ENCODE measurements at regions not wholly inside any gene's neighbourhood (a gene's known extent, or its start where the extent isn't known, plus 50 kb on each side); places are given as distances from the start of the nearest gene placed in this dataset.

- TF ChIP-seq CTCF (IDR thresholded peaks at IDR 0.05): no peak
- no peak for ATAC-seq (ENCODE audit: poor library complexity)
- H3K9me3 ChIP-seq (ENCODE audit: control insufficient read depth in 1 of 2, insufficient read depth in 1 of 2, low read length in 2 of 2): peaks cover 0 to 4% of the 10 kb centered on the region in 2 experiments
- Mint-ChIP-seq H3K27ac (no peak overlapping the region), H3K27me3 (no peaks in the 10 kb centered on the region), H3K4me3 (no peak overlapping the region), H3K4me1 (ENCODE audit: low read depth) (no peaks in the 10 kb centered on the region), H3K9me3 (no peaks in the 10 kb centered on the region), H3K36me3 (ENCODE audit: low read depth) (no peaks in the 10 kb centered on the region)
- no peak overlapping the region for H3K4me3 ChIP-seq (ENCODE audit: low read length)
- CTCF ChIA-PET: no interaction called here
- DNase-seq: no peak
- H3K4me1 ChIP-seq (ENCODE audit: insufficient read depth, low read length): no peaks in the 10 kb centered on the region
- no peaks in the 10 kb centered on the region for H3K27me3 ChIP-seq (ENCODE audit: control insufficient read depth in 1 of 2, insufficient read depth in 2 of 2, low read length in 2 of 2)
- no peak overlapping the region for H3K27ac ChIP-seq (ENCODE audit: low read depth in 1 of 2, low read length in 2 of 2)
- no peaks in the 10 kb centered on the region for H3K36me3 ChIP-seq (ENCODE audit: insufficient read depth, low read length)
- intact Hi-C loops (cut with DNase I, micrococcal nuclease): no loop called here
- POLR2A ChIA-PET: no interaction called here
These were observed 171.4 kb downstream of the PPARGC1A start for GRCh38 chr4:23718435-23718834.

GRCh38 chr4:23717528-23718248 lies 172.2 kb downstream of the PPARGC1A start:
- Mint-ChIP-seq H3K27ac (no peak overlapping the region), H3K27me3 (no peaks in the 10 kb centered on the region), H3K4me1 (ENCODE audit: low read depth) (no peaks in the 10 kb centered on the region), H3K9me3 (no peaks in the 10 kb centered on the region), H3K36me3 (ENCODE audit: low read depth) (no peaks in the 10 kb centered on the region), H3K4me3 (no peak overlapping the region)
- TF ChIP-seq CTCF (IDR thresholded peaks at IDR 0.05): no peak
- ChIA-PET CTCF (no interaction called here), POLR2A (no interaction called here)
- Histone ChIP-seq H3K4me3 (ENCODE audit: low read length) (no peak overlapping the region), H3K4me1 (ENCODE audit: insufficient read depth, low read length) (no peaks in the 10 kb centered on the region), H3K27me3 (ENCODE audit: control insufficient read depth in 1 of 2, insufficient read depth in 2 of 2, low read length in 2 of 2) (no peaks in the 10 kb centered on the region), H3K27ac (ENCODE audit: low read depth in 1 of 2, low read length in 2 of 2) (no peak overlapping the region), H3K36me3 (ENCODE audit: insufficient read depth, low read length) (no peaks in the 10 kb centered on the region), H3K9me3 (ENCODE audit: control insufficient read depth in 1 of 2, insufficient read depth in 1 of 2, low read length in 2 of 2) (peaks cover 0 to 4% of the 10 kb centered on the region in 2 experiments)
- ATAC-seq (ENCODE audit: poor library complexity) (no peak), DNase-seq (peak in 1 of 14 experiments; percentile 4)
- intact Hi-C loops (cut with DNase I, micrococcal nuclease): no loop called here

- Mint-ChIP-seq H3K4me3 (no peak overlapping the region), H3K36me3 (ENCODE audit: low read depth) (no peaks in the 10 kb centered on the region), H3K9me3 (no peaks in the 10 kb centered on the region), H3K4me1 (ENCODE audit: low read depth) (no peaks in the 10 kb centered on the region), H3K27ac (no peak overlapping the region), H3K27me3 (no peaks in the 10 kb centered on the region)
- H3K27ac ChIP-seq (ENCODE audit: low read depth in 1 of 2, low read length in 2 of 2): no peak overlapping the region
- no peaks in the 10 kb centered on the region for H3K9me3 ChIP-seq (ENCODE audit: control insufficient read depth in 1 of 2, insufficient read depth in 1 of 2, low read length in 2 of 2)
- no peak for TF ChIP-seq CTCF (IDR thresholded peaks at IDR 0.05)
- no peak overlapping the region for H3K4me3 ChIP-seq (ENCODE audit: low read length)
- no peak for DNase-seq
- intact Hi-C loops (cut with DNase I, micrococcal nuclease): no loop called here
- POLR2A ChIA-PET: no interaction called here
- H3K4me1 ChIP-seq (ENCODE audit: insufficient read depth, low read length): no peaks in the 10 kb centered on the region
- CTCF ChIA-PET: no interaction called here
- H3K27me3 ChIP-seq (ENCODE audit: control insufficient read depth in 1 of 2, insufficient read depth in 2 of 2, low read length in 2 of 2): no peaks in the 10 kb centered on the region
- H3K36me3 ChIP-seq (ENCODE audit: insufficient read depth, low read length): no peaks in the 10 kb centered on the region
- no peak for ATAC-seq (ENCODE audit: poor library complexity)
These were observed 179.5 kb downstream of the PPARGC1A start for GRCh38 chr4:23710298-23710697.

Data from CD4-positive, alpha-beta T cell (primary cell).